K562 (cell line): ENCODE measurements at regions not wholly inside any gene's neighbourhood (a gene's known extent, or its start where the extent isn't known, plus 50 kb on each side); places are given as distances from the start of the nearest gene placed in this dataset.

Experiments used
- ATAC-seq: fragments of 200-7000 bp; cut with Tn5 transposase; 3 replicates; pipeline ENCODE4 v1.9.1; 2020; ENCODE audit warnings: moderate library complexity
- BruUV-seq: library from RNA; stranded (reverse); fragments of 400-500 nt; replicated peaks from 2 replicates; lab custom pipeline; 2021; lab: Mats Ljungman, UMichigan
- CTCF ChIA-PET: fragments of 300-600 bp; formaldehyde crosslinking; extraction: SDS; loops from one replicate; lab custom pipeline; 2021; ENCODE audit warnings: low intra/inter-chr PET ratio; lab: Yijun Ruan, JAX
- POLR2A ChIA-PET: fragments of 300-600, 350-650 bp; sonication (Branson Sonifier 250); formaldehyde crosslinking; extraction: SDS; loops from one replicate; lab custom pipeline; 2021; ENCODE audit warnings: antibody characterized with exemption, inconsistent platforms; lab: Yijun Ruan, JAX
- DNase-seq, 4 experiments: peaks; one replicate each; pipeline versions ENCODE4 v3.0.0 to v3.0.0-alpha.2; 2011 to 2018; ENCODE audit warnings: low spot score in 3 of 4, mixed read lengths in 3 of 4; ENCODE audit errors: extremely low read depth in 1 of 4
- FAIRE-seq: peaks from 2 replicates; lab custom pipeline; 2011; peaks lifted over from hg19 to GRCh38; lab: Jason Lieb, UNC
- H2AFZ ChIP-seq: 2 replicates; pipeline ENCODE4 v1.6.0; 2011; ENCODE audit warnings: low read depth, low read length, control low read depth, inconsistent platforms
- H3K27ac ChIP-seq: fragments of 200-600 bp; 3 replicates; pipeline ENCODE4 v1.8.0; 2011; ENCODE audit warnings: low read depth, mild to moderate bottlenecking, control low read depth, inconsistent platforms, low read length, moderate library complexity, mixed read lengths; ENCODE audit errors: extremely low read depth
- H3K27me3 ChIP-seq, 2 experiments: fragments of 300-600 bp in 1 of 2; 2 replicates in 1 of 2; 3 replicates in 1 of 2; pipeline versions ENCODE4 v1.6.0 to v1.8.0; 2011; ENCODE audit warnings: inconsistent platforms in 2 of 2, low read length in 2 of 2, mild to moderate bottlenecking in 1 of 2, mixed read lengths in 1 of 2, moderate library complexity in 1 of 2; ENCODE audit not compliant: control insufficient read depth in 2 of 2, insufficient read depth in 2 of 2
- H3K36me3 ChIP-seq: fragments of 300-600 bp; 3 replicates; pipeline ENCODE4 v1.8.0; 2011; ENCODE audit warnings: mild to moderate bottlenecking, low read length, inconsistent platforms; ENCODE audit not compliant: control insufficient read depth, insufficient read depth
- H3K4me1 ChIP-seq, 2 experiments: fragments of 200-600 bp in 1 of 2; replicated peaks in 1 of 2; 2 replicates in 1 of 2; 3 replicates in 1 of 2; pipeline versions ENCODE4 v1.5.1 to v1.8.0; 2011; ENCODE audit warnings: inconsistent platforms in 2 of 2, low read length in 2 of 2, mild to moderate bottlenecking in 1 of 2, mixed read lengths in 1 of 2, moderate library complexity in 1 of 2; ENCODE audit not compliant: control insufficient read depth in 2 of 2, insufficient read depth in 2 of 2
- H3K4me2 ChIP-seq: 2 replicates; pipeline ENCODE4 v1.6.1; 2011; ENCODE audit warnings: low read length, control low read depth, inconsistent platforms, mixed read lengths; ENCODE audit not compliant: insufficient read depth
- H3K4me3 ChIP-seq: fragments of 200-600 bp; sonication (generic), shearing (Covaris generic); 2 replicates; pipeline ENCODE4 v1.5.1; 2016; ENCODE audit warnings: control low read depth, inconsistent platforms
- H3K79me2 ChIP-seq: fragments of 200-600 bp; 3 replicates; pipeline ENCODE4 v1.8.0; 2011; ENCODE audit warnings: low read length, inconsistent platforms; ENCODE audit not compliant: control insufficient read depth, insufficient read depth
- H3K9ac ChIP-seq, 2 experiments: 2 replicates each; pipeline versions ENCODE4 v1.6.0 to v1.6.1; 2011; ENCODE audit warnings: low read depth in 2 of 2, low read length in 2 of 2, control low read depth in 1 of 2, inconsistent platforms in 1 of 2, mild to moderate bottlenecking in 1 of 2, mixed read lengths in 1 of 2; ENCODE audit not compliant: insufficient read depth in 1 of 2
- H3K9me1 ChIP-seq: one replicate; pipeline ENCODE4 v1.6.0; 2011; ENCODE audit warnings: inconsistent platforms, mild to moderate bottlenecking, low read length, moderate library complexity; ENCODE audit not compliant: control insufficient read depth, insufficient read depth
- H3K9me3 ChIP-seq: replicated peaks from 2 replicates; pipeline ENCODE4 v1.5.1; 2011; ENCODE audit warnings: low read depth, low read length, inconsistent platforms; ENCODE audit not compliant: control insufficient read depth, insufficient read depth
- H4K20me1 ChIP-seq: replicated peaks from 2 replicates; pipeline ENCODE4 v1.6.1; 2011; ENCODE audit warnings: low read length, inconsistent platforms, mixed read lengths; ENCODE audit not compliant: control insufficient read depth, insufficient read depth
- ELF1 ChIP-seq: fragments of 200-800 bp; sonication (Bioruptor generic); IDR thresholded peaks from 2 replicates; pipeline ENCODE4 v1.6.1; 2016; ENCODE audit warnings: missing genetic modification characterization, missing compliant biosample characterization
- FOXK1 ChIP-seq: sonication (generic); formaldehyde crosslinking; IDR thresholded peaks from 2 replicates; pipeline ENCODE4 v1.8.0; 2022; ENCODE audit warnings: missing genetic modification reagents, mild to moderate bottlenecking, borderline replicate concordance
- GATAD2A ChIP-seq: fragments of 450-650 bp; IDR thresholded peaks from 2 replicates; pipeline ENCODE4 v1.6.1; 2017
- IRF2 ChIP-seq: sonication (generic); formaldehyde crosslinking; IDR thresholded peaks from 2 replicates; pipeline ENCODE4 v1.8.1; 2022; ENCODE audit warnings: mild to moderate bottlenecking, missing genetic modification reagents
- SIX5 ChIP-seq, 2 experiments: IDR thresholded peaks; 2 replicates each; pipeline ENCODE4 v1.6.1; 2011; ENCODE audit warnings: low read length in 2 of 2, borderline replicate concordance in 1 of 2, low read depth in 1 of 2, mild to moderate bottlenecking in 1 of 2, moderate library complexity in 1 of 2; ENCODE audit not compliant: insufficient read depth in 1 of 2
- TCF7L2 ChIP-seq: fragments of 150-350 bp; IDR thresholded peaks from 2 replicates; pipeline ENCODE4 v1.6.1; 2016; ENCODE audit warnings: low read depth, mild to moderate bottlenecking, low read length, moderate library complexity
- TCFL5 ChIP-seq: fragments of 250-450 bp; sonication (Bioruptor Pico); conservative IDR thresholded peaks from 2 replicates; pipeline ENCODE4 v1.6.1; 2021; ENCODE audit warnings: mild to moderate bottlenecking, moderate library complexity, matching md5 sums
- ZFP1 ChIP-seq: fragments of 450-650 bp; formaldehyde crosslinking; IDR thresholded peaks from 2 replicates; pipeline ENCODE4 v1.4.0; 2020; ENCODE audit warnings: mild to moderate bottlenecking, mixed read lengths
- ZFP30 ChIP-seq: fragments of 250-450 bp; sonication (Bioruptor Pico); IDR thresholded peaks from 2 replicates; pipeline ENCODE4 v1.8.0; 2022; ENCODE audit warnings: moderate library complexity, mild to moderate bottlenecking, inconsistent platforms, borderline replicate concordance
- ZNF12 ChIP-seq: sonication (generic); formaldehyde crosslinking; IDR thresholded peaks from 2 replicates; pipeline ENCODE4 v1.4.0; 2020; ENCODE audit warnings: mild to moderate bottlenecking, missing genetic modification reagents
- ZNF263 ChIP-seq: sonication (generic); formaldehyde crosslinking; IDR thresholded peaks from 2 replicates; pipeline ENCODE4 v1.8.0; 2022; ENCODE audit warnings: mild to moderate bottlenecking, missing genetic modification reagents, borderline replicate concordance
- ZSCAN32 ChIP-seq: fragments of 450-650 bp; formaldehyde crosslinking; IDR thresholded peaks from 2 replicates; pipeline ENCODE4 v1.4.0; 2020; ENCODE audit warnings: mild to moderate bottlenecking, moderate library complexity
- WGBS: fragments of 100-300 bp; shearing (Covaris generic); methylation state at CpG from one replicate; pipeline ENCODE4 v1.1.6; 2016; ENCODE audit warnings: low coverage, mixed read lengths; ENCODE audit not compliant: insufficient coverage; ENCODE audit errors: missing lambda C conversion rate; 5-methylcytosine and 5-hydroxymethylcytosine counted together
- in situ Hi-C: fragments of 300-500 bp; cut with MboI; formaldehyde crosslinking; loops from 4 replicates; pipeline ENCODE4 v1.15.0; 2018; ENCODE audit warnings: inconsistent platforms, mixed read lengths
- intact Hi-C: fragments of 100-400 bp; cut with micrococcal nuclease; formaldehyde crosslinking; loops from 2 replicates; pipeline ENCODE4 v1.14.2; 2022
- TF ChIP-seq, protein P1 (sequence below): sonication (generic); formaldehyde crosslinking; IDR thresholded peaks from 2 replicates; pipeline ENCODE4 v1.8.1; 2022; ENCODE audit warnings: missing genetic modification reagents

DNA sequence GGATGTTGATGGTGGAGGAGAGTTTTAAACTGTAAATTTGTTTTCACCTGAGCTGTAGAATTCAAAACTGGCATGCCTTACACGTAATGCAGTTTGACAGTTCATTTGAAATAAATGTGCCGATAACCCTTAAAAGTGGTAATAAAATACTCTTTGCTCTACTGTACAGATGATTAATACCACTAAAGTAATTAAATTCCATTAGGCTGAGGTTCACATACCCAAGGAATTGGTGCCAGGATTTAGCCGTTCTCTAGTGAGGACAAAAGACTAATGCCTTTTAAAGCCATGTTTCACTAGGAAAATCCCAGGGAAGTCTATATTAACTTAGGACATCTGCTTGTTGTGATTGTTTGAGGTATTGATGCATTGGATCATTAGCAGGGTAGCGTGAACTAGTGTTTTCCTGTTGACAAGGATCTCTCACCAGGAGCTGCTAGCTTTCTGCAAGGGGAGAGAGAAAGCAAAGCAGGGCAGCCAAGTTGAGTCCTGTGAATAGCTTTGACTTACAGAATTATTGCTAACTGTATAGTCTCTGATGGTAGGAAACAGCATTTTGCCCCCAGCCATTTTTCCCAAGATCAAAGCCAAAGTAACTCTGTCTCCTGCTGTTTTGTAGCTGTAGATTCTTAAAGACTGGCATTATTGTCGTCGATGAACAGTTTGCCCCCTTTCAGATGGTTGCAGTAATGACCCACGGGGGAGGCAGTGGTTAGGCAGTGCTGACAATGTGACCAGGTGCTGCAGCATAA, 280.9 kb upstream of the FANCL start:
- Histone ChIP-seq H3K4me1 (no peaks in the 10 kb centered on the region), H2AFZ (no peak overlapping the region; the same call in 1 of the 2 replicates), H3K27ac (no peak overlapping the region), H3K9me3 (no peaks in the 10 kb centered on the region), H3K9me1 (no peaks in the 10 kb centered on the region), H3K36me3 (no peaks in the 10 kb centered on the region), H3K9ac (no peak overlapping the region), H4K20me1 (no peaks in the 10 kb centered on the region), H3K27me3 (no peaks in the 10 kb centered on the region), H3K4me2 (no peak overlapping the region), H3K79me2 (no peaks in the 10 kb centered on the region), H3K4me3 (no peak overlapping the region)
- ChIA-PET CTCF (no interaction called here), POLR2A (interaction anchor here (0.8 to 1.5 kb wide), 3 partner anchors 12 to 18 kb away, joined by 3 to 5 read pairs (median 4); no protein-coding TSS in a partner anchor)
- in situ Hi-C loops (no loop called here), intact Hi-C loops (no loop called here)
- TF ChIP-seq ZFP30 (CRISPR knock-in tag) (no peak), TCFL5 (CRISPR knock-in tag) (no peak), ZSCAN32 (CRISPR knock-in tag) (no peak), GATAD2A (no peak), SIX5 (IDR thresholded peaks at IDR 0.05; ENCODE audit: borderline replicate concordance in 1 of 2, insufficient read depth in 1 of 2, low read depth in 1 of 2, low read length in 2 of 2) (no peak), IRF2 (CRISPR knock-in tag) (no peak), TCF7L2 (no peak), ZFP1 (no peak), ZNF263 (no peak), ELF1 (no peak), FOXK1 (no peak), ZNF12 (CRISPR knock-in tag) (no peak)
- TF ChIP-seq, protein P1, sequence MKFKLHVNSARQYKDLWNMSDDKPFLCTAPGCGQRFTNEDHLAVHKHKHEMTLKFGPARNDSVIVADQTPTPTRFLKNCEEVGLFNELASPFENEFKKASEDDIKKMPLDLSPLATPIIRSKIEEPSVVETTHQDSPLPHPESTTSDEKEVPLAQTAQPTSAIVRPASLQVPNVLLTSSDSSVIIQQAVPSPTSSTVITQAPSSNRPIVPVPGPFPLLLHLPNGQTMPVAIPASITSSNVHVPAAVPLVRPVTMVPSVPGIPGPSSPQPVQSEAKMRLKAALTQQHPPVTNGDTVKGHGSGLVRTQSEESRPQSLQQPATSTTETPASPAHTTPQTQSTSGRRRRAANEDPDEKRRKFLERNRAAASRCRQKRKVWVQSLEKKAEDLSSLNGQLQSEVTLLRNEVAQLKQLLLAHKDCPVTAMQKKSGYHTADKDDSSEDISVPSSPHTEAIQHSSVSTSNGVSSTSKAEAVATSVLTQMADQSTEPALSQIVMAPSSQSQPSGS (CRISPR knock-in tag) = no peak
- no peak for FAIRE-seq
- no peak for ATAC-seq
- BruUV-seq = no TSS peak
- DNase-seq = no peak
- WGBS = 22% methylated on average over 7 of the region's 7 CpGs
